ENCODE measurements at regions not wholly inside any gene's neighbourhood (a gene's known extent, or its start where the extent isn't known, plus 50 kb on each side); places are given as distances from the start of the nearest gene placed in this dataset.

DNA sequence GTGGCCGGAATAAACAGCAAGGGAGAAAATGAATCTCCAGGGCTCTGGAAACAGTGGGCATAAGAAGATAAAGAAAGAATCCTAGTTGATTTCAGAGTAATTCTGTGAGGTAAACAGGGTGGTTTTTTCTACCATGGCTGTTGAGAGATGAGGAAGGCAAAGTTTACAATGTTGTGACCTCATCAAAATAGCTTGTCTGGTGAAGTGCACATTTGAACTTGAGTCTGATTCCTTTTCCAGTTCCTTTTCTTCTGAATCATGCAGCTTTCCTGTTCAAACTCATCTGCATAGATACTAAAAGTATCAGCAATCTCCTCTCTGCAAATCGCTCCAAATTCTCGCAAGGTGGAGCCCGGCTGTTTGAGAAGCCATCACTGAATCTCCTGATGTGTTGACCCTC lies 161.7 kb downstream of the PLPP3 start:
- DNase-seq (ENCODE audit: low spot score): no peak

DNA sequence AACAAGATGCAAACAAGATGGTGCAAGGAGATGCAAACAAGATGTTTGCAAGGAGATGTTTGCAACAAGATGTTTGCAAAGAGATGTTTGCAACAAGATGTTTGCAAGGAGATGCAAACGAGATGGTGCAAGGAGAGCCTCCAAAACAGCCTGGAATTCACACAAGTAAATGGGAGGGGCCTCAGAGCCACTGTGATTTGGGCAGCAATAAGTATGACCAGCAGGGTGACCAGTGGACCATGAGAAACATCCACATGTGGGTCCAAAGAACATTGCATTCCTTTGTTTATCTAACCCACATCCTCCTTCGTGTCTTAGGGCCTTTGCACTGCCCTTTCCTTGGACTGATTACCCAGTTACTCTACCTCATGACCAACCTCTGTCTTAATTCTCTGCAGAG lies 162.9 kb downstream of the PLPP3 start:
- DNase-seq (ENCODE audit: low spot score): no peak

GRCh38 chr1:56415720-56416119 lies 163.6 kb downstream of the PLPP3 start:
- DNase-seq (ENCODE audit: low spot score): no peak

DNA sequence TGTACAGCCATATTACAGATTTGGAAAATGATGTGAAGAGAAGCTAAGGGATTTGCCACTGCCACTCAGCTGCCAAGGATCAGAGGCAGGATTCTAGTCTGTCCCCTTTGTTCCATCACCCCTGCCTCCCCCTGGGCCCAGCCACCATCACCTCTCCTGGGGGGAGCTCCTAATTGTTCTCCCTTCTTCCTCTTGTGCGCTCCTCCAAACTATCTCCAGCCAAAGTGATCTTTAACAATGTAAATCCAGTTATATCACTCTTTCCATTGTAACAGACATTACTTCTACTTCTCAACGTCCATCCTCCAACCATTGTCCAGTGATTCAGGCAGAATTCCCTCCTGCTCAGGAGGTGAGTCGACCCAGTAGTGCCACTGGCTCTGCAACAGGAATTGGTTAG lies 164.1 kb downstream of the PLPP3 start:
- no peak for DNase-seq (ENCODE audit: low spot score)

DNA sequence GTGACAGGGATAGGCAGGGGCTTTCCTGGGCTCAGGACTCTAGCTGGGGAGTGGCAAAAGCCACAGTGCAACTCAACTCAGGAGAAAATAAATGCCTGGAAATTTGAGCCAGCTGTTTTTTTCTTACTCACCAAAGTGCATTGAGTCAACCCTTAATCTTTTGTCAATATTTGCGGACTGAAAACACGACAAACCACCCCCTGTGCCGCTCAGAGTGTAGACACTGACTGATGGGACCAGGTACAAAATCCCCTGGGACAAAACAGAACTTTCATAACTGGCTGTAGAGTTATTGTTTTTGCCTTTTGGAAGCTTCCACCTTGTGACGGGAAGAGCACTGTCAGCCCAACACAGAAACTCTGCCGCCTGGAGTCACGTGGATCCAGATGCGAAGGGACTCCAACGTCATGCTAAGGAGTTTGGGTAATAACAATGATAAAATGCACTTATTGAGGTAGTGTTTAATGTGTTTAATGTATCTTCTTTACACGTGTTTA lies 164.6 kb downstream of the PLPP3 start:
- peak; percentile 46 for DNase-seq (ENCODE audit: low spot score)

- DNase-seq (ENCODE audit: low spot score): no peak
Observed at GRCh38 chr1:56413671-56414199, 165.6 kb downstream of the PLPP3 start.

GRCh38 chr1:56411484-56412180 lies 167.7 kb downstream of the PLPP3 start:
- DNase-seq (ENCODE audit: low spot score): no peak

- no peak for DNase-seq (ENCODE audit: low spot score)
Observed at GRCh38 chr1:56411021-56411420, 168.3 kb downstream of the PLPP3 start.

DNA sequence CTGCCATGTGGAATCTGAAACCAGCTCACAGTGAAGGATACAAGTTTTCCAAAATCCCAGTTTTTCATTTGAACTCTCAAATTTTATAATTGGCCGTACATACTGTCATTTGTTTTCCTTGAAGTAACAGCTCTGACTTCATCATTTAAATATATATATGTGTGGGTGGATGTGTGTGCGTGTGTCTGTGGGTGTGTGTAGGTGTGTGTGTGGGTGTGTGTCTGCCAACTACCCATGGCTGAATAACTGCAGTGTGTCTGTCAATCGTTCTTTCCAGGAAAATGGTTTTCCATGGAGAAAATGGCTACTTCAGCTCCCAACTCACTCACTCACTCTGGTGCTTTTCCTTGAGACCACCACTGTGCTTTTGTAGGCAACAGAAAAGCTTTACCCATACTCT lies 169.0 kb downstream of the PLPP3 start:
- no peak for DNase-seq (ENCODE audit: low spot score)

- peak; percentile 52 for DNase-seq (ENCODE audit: low spot score)
Observed at GRCh38 chr1:56409112-56409691, 170.2 kb downstream of the PLPP3 start.

GRCh38 chr1:56406821-56407220 lies 172.5 kb downstream of the PLPP3 start:
- no peak for DNase-seq (ENCODE audit: low spot score)

DNA sequence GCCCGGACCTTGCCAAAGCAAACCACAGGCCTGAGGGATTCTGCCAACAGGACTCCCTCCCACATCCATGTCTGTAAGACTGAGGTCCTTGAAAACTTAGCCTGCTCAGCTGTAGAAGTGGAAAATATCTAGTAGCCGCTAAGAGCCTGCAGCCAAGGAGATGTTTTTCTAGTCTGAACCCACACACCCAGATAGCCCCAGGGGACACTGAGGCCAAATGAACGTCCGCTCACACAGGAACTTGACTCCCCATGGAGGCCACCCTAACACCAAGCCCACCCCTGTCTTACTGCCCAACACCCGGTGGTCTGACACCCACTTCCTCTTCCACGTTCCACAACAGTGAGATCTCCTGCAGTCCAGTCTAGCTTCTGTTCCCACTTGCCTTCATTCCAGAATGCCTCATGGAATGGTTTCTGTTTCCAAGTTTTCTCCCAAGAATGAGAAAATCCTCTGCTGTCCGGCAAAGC lies 174.8 kb downstream of the PLPP3 start:
- no peak for DNase-seq (ENCODE audit: low spot score)

GRCh38 chr1:56404066-56404465 lies 175.3 kb downstream of the PLPP3 start:
- DNase-seq (ENCODE audit: low spot score): no peak

DNA sequence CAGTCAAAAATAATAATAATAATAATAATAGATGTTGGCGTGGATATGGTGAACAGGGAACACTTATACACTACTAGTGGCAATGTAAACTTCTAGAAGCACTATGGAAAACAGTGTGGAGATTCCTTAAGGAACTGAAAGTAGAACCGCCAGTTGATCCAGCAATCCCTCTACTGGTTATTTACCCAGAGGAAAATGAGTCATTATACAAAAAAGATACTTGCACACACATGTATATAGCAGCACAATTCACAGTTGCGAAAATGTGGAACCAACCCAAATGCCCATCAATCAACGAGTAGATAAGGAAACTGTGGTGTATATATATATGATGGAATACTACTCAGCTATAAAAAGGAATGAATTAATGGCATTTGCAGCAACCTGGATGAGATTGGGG lies 176.0 kb downstream of the PLPP3 start:
- no peak for DNase-seq (ENCODE audit: low spot score)

DNA sequence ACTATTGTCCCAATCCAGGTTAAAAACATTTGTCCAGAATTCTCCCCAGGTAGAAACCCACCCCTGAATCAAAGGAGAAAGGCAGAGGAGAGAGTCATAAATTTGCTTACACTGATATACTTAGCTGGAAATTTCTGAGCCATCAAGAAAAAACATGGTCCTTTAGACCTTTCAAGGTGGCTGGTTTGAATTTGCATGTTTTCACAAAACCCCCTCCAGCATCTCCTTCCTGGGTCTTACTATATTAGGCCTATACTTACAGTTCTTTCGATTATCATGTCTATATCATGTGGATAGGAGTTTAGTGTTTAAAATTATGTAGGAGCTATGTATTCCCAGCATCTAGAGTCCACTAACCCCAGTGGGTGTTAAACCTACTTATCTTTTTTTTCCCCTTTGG lies 178.2 kb downstream of the PLPP3 start:
- no peak for DNase-seq (ENCODE audit: low spot score)

GRCh38 chr1:56400526-56400925 lies 178.8 kb downstream of the PLPP3 start:
- DNase-seq (ENCODE audit: low spot score): no peak

- DNase-seq (ENCODE audit: low spot score): no peak
Observed at GRCh38 chr1:56399795-56400194, 179.6 kb downstream of the PLPP3 start.

DNA sequence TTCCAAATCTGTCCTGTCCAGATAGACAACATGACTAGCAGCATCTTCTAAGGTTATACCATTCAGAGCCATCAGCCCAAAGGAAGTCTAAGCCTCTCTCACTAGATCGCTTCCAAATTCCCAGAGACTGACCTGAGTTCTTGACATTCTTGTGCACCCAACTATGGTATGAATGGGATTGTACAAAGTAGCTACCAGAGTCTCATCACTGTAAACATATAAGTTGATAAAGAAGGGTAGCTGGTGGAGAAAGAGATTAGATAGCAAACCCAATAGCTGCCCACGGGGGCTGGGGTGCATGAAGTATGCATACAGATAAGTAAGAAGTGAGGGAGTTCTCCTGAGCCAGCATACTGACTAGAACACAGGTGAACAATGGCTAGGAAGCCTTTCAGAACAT lies 180.0 kb downstream of the PLPP3 start:
- no peak for DNase-seq (ENCODE audit: low spot score)

DNA sequence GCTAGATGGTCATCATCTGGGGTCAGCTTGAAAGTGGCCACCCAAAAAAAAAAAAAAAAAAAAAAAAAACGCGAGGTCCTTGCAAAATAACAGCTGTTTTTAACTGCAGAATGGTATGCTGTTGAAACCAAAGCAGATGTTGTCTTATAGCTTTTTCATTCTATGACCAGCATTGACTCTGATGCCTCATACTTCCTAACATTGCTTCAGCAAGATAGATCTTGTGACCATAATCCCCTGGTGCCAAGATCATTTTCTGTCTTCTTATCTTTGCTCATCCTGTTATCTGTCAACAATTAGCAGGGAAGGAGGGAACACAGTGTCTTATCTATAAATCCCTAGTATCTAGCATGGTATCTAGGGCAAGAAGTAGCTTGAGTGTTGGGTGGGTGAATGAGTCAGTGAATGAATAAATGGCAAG lies 181.5 kb downstream of the PLPP3 start:
- no peak for DNase-seq (ENCODE audit: low spot score)

DNA sequence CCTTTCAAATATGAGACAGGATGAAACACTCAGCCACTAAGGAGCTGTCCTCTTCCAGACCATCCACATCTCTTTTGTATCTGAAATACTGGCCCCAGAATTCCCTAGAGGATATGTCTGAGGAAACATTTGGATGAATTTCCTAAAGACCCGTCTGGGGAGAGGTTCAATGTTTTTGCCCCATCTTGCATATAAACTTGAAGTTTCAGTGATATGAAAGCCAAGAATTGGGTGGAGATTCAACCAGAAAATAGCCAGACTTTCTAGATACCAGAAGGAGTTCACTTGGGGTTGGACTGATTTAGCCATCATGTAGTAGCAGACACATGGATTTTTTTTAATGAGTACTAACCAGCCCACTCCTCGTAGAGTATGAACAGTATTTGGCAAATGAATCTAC lies 182.0 kb downstream of the PLPP3 start:
- DNase-seq (ENCODE audit: low spot score): no peak

DNA sequence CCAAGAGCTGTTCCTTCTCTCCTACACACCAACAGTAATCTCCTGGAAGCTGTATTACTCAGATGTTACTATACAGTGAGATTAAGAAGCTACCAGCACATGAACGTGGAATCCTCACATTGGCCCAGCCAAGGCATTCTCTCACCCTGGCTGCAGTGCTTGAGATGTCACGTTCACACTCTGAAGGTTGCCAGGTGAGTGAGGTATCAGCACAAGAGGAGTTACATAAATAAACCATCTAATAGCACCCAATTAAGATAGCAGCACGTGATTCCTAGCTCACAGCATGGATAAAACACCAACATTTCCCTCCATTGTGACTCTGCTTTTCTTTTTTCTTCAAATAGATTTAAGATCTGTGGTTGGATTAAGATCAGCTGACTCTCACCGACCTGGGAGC lies 182.8 kb downstream of the PLPP3 start:
- no peak for DNase-seq (ENCODE audit: low spot score)

GRCh38 chr1:56395776-56396175 lies 183.6 kb downstream of the PLPP3 start:
- DNase-seq (ENCODE audit: low spot score): no peak

- DNase-seq (ENCODE audit: low spot score): no peak
Observed at GRCh38 chr1:56394298-56394697, 185.1 kb downstream of the PLPP3 start.

All from SW480 (cell line).